ENCODE measurements at regions not wholly inside any gene's neighbourhood (a gene's known extent, or its start where the extent isn't known, plus 50 kb on each side); places are given as distances from the start of the nearest gene placed in this dataset.

DNA sequence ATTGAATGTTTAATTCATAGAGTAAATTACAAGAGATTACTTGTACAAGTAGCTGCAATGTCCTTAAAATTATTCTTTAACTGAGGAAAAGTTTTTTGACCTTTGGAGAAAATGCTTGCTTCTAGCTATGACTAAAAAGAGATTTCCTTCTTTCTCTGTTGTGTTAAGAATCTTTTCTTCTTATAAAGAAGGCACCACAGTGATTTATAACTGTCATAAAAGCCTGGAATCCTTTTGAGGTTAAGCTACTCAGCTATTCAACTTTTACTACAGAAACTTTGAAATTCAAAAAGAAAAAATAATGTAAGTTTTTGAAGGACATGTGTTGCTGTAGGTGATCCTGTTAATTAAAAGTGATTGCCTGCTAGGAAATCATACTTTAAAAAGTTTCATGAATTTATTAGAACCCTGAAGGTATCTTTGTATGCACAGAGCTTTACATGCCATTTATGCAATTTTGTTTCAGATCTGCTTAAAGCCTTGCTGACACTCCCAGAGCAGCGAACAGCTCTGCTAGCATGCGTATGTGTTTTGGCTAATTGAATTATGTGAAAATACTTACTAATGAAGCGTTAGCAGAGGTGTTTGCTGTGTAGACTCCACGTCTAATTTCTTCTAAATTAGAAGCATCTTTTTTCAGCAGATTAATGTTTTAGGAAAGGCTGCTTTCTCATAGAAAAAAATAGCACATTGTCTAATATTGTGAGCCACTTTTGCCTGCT lies 94.7 kb upstream of the SMYD2 start:
- dilution Hi-C loops (cut with MboI; ENCODE audit: extremely low pct_ligation_motif_present, low sequenced_read_pairs) = no loop called here

DNA sequence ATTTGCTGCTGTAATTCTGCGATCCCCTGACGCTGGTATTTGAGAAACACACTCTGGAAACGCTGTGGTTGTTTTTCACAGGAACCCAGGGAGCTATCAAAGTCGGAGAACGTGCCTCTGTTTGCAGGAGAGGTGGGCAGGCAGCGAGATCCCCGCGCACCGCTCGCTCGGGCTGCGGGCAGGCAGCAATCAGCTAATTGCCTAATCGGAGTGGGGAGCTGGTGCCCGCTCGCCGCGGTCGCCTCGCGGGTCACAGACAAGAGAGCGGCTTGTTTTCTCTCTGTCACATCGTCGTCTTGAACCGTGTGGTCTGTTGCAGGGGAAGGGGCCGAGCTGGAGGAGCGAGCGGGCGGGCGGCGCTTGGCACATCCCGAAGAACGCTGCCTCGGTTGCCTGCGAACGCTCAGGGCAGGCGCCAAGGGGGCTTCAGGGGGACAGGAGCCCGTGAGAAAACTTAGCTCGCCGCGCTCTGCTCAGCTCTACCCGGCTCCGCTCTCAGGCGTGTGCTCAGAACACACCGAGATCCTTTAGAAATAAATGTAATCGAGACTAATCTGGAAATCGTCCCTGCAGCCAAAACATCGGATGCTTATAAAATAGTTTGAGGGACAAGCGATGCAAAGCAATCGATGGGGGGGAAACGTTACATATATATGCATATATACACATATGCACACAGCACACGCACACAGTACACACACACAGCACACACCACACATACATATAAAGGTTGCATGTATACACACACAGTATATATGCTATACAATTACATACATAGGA lies 93.6 kb upstream of the SMYD2 start:
- peak overlapping the region; percentile 69 for H3K4me2 ChIP-seq (ENCODE audit: control insufficient read depth, extremely low read depth, insufficient read depth, low read depth, low read length)
- no peak overlapping the region for H2AFZ ChIP-seq (ENCODE audit: control insufficient read depth, low read length)
- H3K4me1 ChIP-seq (ENCODE audit: control insufficient read depth, extremely low read depth, insufficient read depth, low read length) = peaks cover 5% of the 10 kb centered on the region
- H3K36me3 ChIP-seq (ENCODE audit: control insufficient read depth in 2 of 2, extremely low read depth in 1 of 2, insufficient read depth in 2 of 2, low read length in 2 of 2) = no peaks in the 10 kb centered on the region
- H3K79me2 ChIP-seq (ENCODE audit: control insufficient read depth, insufficient read depth, low read length) = no peaks in the 10 kb centered on the region
- H3K4me3 ChIP-seq (ENCODE audit: control insufficient read depth in 2 of 3, extremely low read depth in 1 of 3, insufficient read depth in 2 of 3, low read depth in 1 of 3, low read length in 3 of 3) = peak overlapping the region in 2 of 3 experiments; percentile 33 to 50
- DNase-seq (ENCODE audit: low read depth, low spot score) (no peak), FAIRE-seq (no peak)
- no peaks in the 10 kb centered on the region for H3K9me3 ChIP-seq (ENCODE audit: control insufficient read depth, low read depth, low read length)
- no peak overlapping the region for H3K27ac ChIP-seq (ENCODE audit: control insufficient read depth, insufficient read depth, low read length)
- no peaks in the 10 kb centered on the region for H4K20me1 ChIP-seq (ENCODE audit: control insufficient read depth, extremely low read depth, insufficient read depth, low read length)
- H3K9ac ChIP-seq (ENCODE audit: control insufficient read depth, extremely low read depth, insufficient read depth, low read length) = no peak overlapping the region
- no peaks in the 10 kb centered on the region for H3K9me1 ChIP-seq (ENCODE audit: control insufficient read depth, extremely low read depth, insufficient read depth, low read length)
- TF ChIP-seq EZH2 (IDR thresholded peaks at IDR 0.05; ENCODE audit: low read length) = peak; percentile 97
- TF ChIP-seq, protein P1, sequence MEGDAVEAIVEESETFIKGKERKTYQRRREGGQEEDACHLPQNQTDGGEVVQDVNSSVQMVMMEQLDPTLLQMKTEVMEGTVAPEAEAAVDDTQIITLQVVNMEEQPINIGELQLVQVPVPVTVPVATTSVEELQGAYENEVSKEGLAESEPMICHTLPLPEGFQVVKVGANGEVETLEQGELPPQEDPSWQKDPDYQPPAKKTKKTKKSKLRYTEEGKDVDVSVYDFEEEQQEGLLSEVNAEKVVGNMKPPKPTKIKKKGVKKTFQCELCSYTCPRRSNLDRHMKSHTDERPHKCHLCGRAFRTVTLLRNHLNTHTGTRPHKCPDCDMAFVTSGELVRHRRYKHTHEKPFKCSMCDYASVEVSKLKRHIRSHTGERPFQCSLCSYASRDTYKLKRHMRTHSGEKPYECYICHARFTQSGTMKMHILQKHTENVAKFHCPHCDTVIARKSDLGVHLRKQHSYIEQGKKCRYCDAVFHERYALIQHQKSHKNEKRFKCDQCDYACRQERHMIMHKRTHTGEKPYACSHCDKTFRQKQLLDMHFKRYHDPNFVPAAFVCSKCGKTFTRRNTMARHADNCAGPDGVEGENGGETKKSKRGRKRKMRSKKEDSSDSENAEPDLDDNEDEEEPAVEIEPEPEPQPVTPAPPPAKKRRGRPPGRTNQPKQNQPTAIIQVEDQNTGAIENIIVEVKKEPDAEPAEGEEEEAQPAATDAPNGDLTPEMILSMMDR (optimal IDR thresholded peaks at IDR 0.05 in 1 of 3, IDR thresholded peaks at IDR 0.05 in 1 of 3, conservative IDR thresholded peaks at IDR 0.05 in 1 of 3; ENCODE audit: extremely low read depth in 1 of 3, insufficient read depth in 2 of 3, low read length in 3 of 3) = no peak
- dilution Hi-C loops (cut with MboI; ENCODE audit: extremely low pct_ligation_motif_present, low sequenced_read_pairs) = no loop called here
- peaks cover 53% of the 10 kb centered on the region for H3K27me3 ChIP-seq (ENCODE audit: control insufficient read depth, extremely low read depth, insufficient read depth, low read length)

More for the DNA sequence above, 94.7 kb upstream of the SMYD2 start:
- Histone ChIP-seq H3K79me2 (ENCODE audit: control insufficient read depth, insufficient read depth, low read length) (no peaks in the 10 kb centered on the region), H3K4me2 (ENCODE audit: control insufficient read depth, extremely low read depth, insufficient read depth, low read depth, low read length) (no peak overlapping the region), H3K27me3 (ENCODE audit: control insufficient read depth, extremely low read depth, insufficient read depth, low read length) (peaks cover 54% of the 10 kb centered on the region), H3K4me1 (ENCODE audit: control insufficient read depth, extremely low read depth, insufficient read depth, low read length) (peaks cover 5% of the 10 kb centered on the region), H4K20me1 (ENCODE audit: control insufficient read depth, extremely low read depth, insufficient read depth, low read length) (no peaks in the 10 kb centered on the region), H3K9me1 (ENCODE audit: control insufficient read depth, extremely low read depth, insufficient read depth, low read length) (no peaks in the 10 kb centered on the region), H3K4me3 (ENCODE audit: control insufficient read depth in 2 of 3, extremely low read depth in 1 of 3, insufficient read depth in 2 of 3, low read depth in 1 of 3, low read length in 3 of 3) (no peak overlapping the region), H3K9ac (ENCODE audit: control insufficient read depth, extremely low read depth, insufficient read depth, low read length) (no peak overlapping the region), H3K9me3 (ENCODE audit: control insufficient read depth, low read depth, low read length) (no peaks in the 10 kb centered on the region), H2AFZ (ENCODE audit: control insufficient read depth, low read length) (no peak overlapping the region), H3K27ac (ENCODE audit: control insufficient read depth, insufficient read depth, low read length) (no peak overlapping the region), H3K36me3 (ENCODE audit: control insufficient read depth in 2 of 2, extremely low read depth in 1 of 2, insufficient read depth in 2 of 2, low read length in 2 of 2) (no peaks in the 10 kb centered on the region)
- FAIRE-seq (no peak), DNase-seq (ENCODE audit: low read depth, low spot score) (no peak)
- no peak for TF ChIP-seq EZH2 (IDR thresholded peaks at IDR 0.05; ENCODE audit: low read length)
- TF ChIP-seq, protein P1 (optimal IDR thresholded peaks at IDR 0.05 in 1 of 3, IDR thresholded peaks at IDR 0.05 in 1 of 3, conservative IDR thresholded peaks at IDR 0.05 in 1 of 3; ENCODE audit: extremely low read depth in 1 of 3, insufficient read depth in 2 of 3, low read length in 3 of 3) = no peak

Measured in keratinocyte (primary cell).